Neural progenitor cell (in vitro differentiated cells): ENCODE measurements at regions not wholly inside any gene's neighbourhood (a gene's known extent, or its start where the extent isn't known, plus 50 kb on each side); places are given as distances from the start of the nearest gene placed in this dataset.

Experiments used
- CTCF ChIP-seq: fragments of 200-600 bp; sonication (generic); IDR thresholded peaks from 2 replicates; pipeline ENCODE4 v1.5.1; 2017; ENCODE audit warnings: antibody characterized with exemption, mild to moderate bottlenecking
- EZH2 ChIP-seq: fragments of 200-600 bp; sonication (generic); IDR thresholded peaks from 2 replicates; pipeline ENCODE4 v1.6.1; 2017; ENCODE audit warnings: antibody characterized with exemption, mild to moderate bottlenecking, moderate library complexity
- EZH2phosphoT487 ChIP-seq: fragments of 200-600 bp; sonication (generic); IDR thresholded peaks from 2 replicates; pipeline ENCODE4 v1.6.1; 2017; ENCODE audit warnings: antibody characterized with exemption

- no peak for TF ChIP-seq CTCF
- TF ChIP-seq EZH2 = no peak
- no peak for TF ChIP-seq EZH2phosphoT487
Measured at GRCh38 chr5:89871906-89872305, 537.6 kb downstream of the CETN3 start.
